ENCODE measurements at regions not wholly inside any gene's neighbourhood (a gene's known extent, or its start where the extent isn't known, plus 50 kb on each side); places are given as distances from the start of the nearest gene placed in this dataset.

DNA sequence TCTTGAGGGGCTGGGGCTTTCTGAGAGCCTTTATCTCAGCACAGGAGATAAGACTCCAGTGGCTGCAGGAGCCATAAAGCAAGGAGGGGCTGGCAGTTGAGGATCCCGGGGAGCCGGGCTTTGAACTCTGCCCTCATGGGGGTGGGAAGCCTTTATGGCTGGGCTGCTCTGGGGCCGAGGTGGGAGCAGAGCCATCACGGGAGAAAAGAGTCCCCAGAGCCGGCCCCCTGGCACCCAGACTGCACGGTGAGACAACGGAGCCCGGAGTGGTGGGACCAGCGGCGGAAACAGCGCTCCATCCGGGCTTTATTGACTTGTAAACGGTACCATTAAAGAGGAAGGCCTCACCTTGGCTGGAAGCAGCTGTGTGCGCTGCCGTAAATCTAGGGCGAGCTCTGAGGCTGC, 162.6 kb downstream of the MYCN start:
- Histone ChIP-seq H3K4me1 (ENCODE audit: control insufficient read depth, insufficient read depth, low read length) (no peaks in the 10 kb centered on the region), H3K9me1 (ENCODE audit: insufficient read depth, low read length) (no peaks in the 10 kb centered on the region), H4K8ac (ENCODE audit: low read depth in 2 of 2, low read length in 2 of 2) (no peak overlapping the region), H3K4me3 (ENCODE audit: insufficient read depth, low read depth, low read length) (no peak overlapping the region), H4K20me1 (ENCODE audit: insufficient read depth, low read length) (no peaks in the 10 kb centered on the region), H2AK9ac (replicated peaks; ENCODE audit: low read depth, low read length, poor library complexity) (no peak overlapping the region), H4K5ac (ENCODE audit: low read depth, low read length) (no peak overlapping the region), H3K14ac (replicated peaks; ENCODE audit: low read depth, low read length) (no peak overlapping the region), H3K27me3 (ENCODE audit: control insufficient read depth, insufficient read depth, low read length) (no peaks in the 10 kb centered on the region), H3K9ac (ENCODE audit: low read depth, low read length) (no peak overlapping the region), H2BK120ac (ENCODE audit: low read depth, low read length) (no peak overlapping the region), H3K79me1 (ENCODE audit: low read depth in 1 of 2, low read length in 2 of 2) (no peaks in the 10 kb centered on the region), H2BK15ac (ENCODE audit: low read depth, low read length) (no peak overlapping the region), H2BK5ac (ENCODE audit: low read depth, low read length, poor library complexity, severe bottlenecking) (no peak overlapping the region), H3K23ac (ENCODE audit: low read depth, low read length) (no peak overlapping the region), H4K91ac (ENCODE audit: insufficient read depth, low read depth, low read length) (no peak overlapping the region), H3K18ac (ENCODE audit: low read depth, low read length) (no peak overlapping the region), H3K27ac (ENCODE audit: insufficient read depth, low read length) (no peak overlapping the region), H3K4me2 (ENCODE audit: low read depth, low read length) (no peak overlapping the region), H2AFZ (replicated peaks; ENCODE audit: low read length, poor library complexity) (no peak overlapping the region), H3K36me3 (ENCODE audit: control insufficient read depth, insufficient read depth, low read length) (no peaks in the 10 kb centered on the region), H2BK20ac (ENCODE audit: low read depth, low read length) (no peak overlapping the region), H3K4ac (ENCODE audit: low read depth, low read length) (no peak overlapping the region), H3K9me3 (ENCODE audit: control insufficient read depth, insufficient read depth, low read length) (peaks cover 33% of the 10 kb centered on the region), H3K56ac (ENCODE audit: extremely low read depth, insufficient read depth, low read length) (no peak overlapping the region), H2AK5ac (ENCODE audit: low read depth, low read length) (no peak overlapping the region)
- BruUV-seq (replicated peaks), result no TSS peak
- dilution Hi-C loops (cut with HindIII; ENCODE audit: low sequenced_read_pairs, unreplicated experiment), result no loop called here
- ATAC-seq (ENCODE audit: low read depth), result no peak
- 8% methylated on average over 5 of the region's 16 CpGs; no CpG with 5 or more reads in 1 of the 2 experiments for WGBS, 2 experiments (ENCODE audit: extremely low coverage in 2 of 2, insufficient read length in 1 of 2)
- no peak for DNase-seq
- no peak for TF ChIP-seq MAFK (IDR thresholded peaks at IDR 0.05; ENCODE audit: low read depth, low read length)
- in situ Hi-C loops (cut with MboI; ENCODE audit: low sequenced_read_pairs), result no loop called here
- intact Hi-C loops (cut with micrococcal nuclease), result no loop called here
- ChIA-PET POLR2A (ENCODE audit: unreplicated experiment) (no interaction called here), CTCF (no interaction called here)

All from IMR-90 (cell line).